BE2C (cell line): ENCODE measurements at regions not wholly inside any gene's neighbourhood (a gene's known extent, or its start where the extent isn't known, plus 50 kb on each side); places are given as distances from the start of the nearest gene placed in this dataset.
"Not testable (repeated sequence)": the region's sequence is repeated elsewhere in the genome, so short reads cannot be mapped to it uniquely, and the experiment has no call there.

ENCODE experiments used
- DNase-seq: peaks from one replicate; pipeline ENCODE4 v3.0.0-alpha.2; 2020
- H3K27me3 ChIP-seq: fragments of 250-450 bp; sonication (Bioruptor Pico); 2 replicates; pipeline ENCODE4 v1.5.1; 2020; ENCODE audit warnings: mild to moderate bottlenecking
- H3K36me3 ChIP-seq: fragments of 250-450 bp; sonication (Bioruptor Pico); 2 replicates; pipeline ENCODE4 v1.5.1; 2020; ENCODE audit warnings: mild to moderate bottlenecking
- H3K4me1 ChIP-seq: fragments of 250-450 bp; sonication (Bioruptor Pico); 2 replicates; pipeline ENCODE4 v1.5.1; 2020
- H3K4me3 ChIP-seq: 2 replicates; pipeline ENCODE4 v1.5.1; 2011; ENCODE audit warnings: low read depth, low read length
- H3K9me3 ChIP-seq: fragments of 250-450 bp; sonication (Bioruptor Pico); 2 replicates; pipeline ENCODE4 v1.5.1; 2020
- TF ChIP-seq, protein P1 (sequence below): IDR thresholded peaks from 2 replicates; pipeline ENCODE4 v1.5.1; 2012; ENCODE audit warnings: mild to moderate bottlenecking, low read depth, low read length

GRCh38 chr2:139550341-139550740 is 770.2 kb upstream of the NXPH2 start:
- TF ChIP-seq, protein P1, sequence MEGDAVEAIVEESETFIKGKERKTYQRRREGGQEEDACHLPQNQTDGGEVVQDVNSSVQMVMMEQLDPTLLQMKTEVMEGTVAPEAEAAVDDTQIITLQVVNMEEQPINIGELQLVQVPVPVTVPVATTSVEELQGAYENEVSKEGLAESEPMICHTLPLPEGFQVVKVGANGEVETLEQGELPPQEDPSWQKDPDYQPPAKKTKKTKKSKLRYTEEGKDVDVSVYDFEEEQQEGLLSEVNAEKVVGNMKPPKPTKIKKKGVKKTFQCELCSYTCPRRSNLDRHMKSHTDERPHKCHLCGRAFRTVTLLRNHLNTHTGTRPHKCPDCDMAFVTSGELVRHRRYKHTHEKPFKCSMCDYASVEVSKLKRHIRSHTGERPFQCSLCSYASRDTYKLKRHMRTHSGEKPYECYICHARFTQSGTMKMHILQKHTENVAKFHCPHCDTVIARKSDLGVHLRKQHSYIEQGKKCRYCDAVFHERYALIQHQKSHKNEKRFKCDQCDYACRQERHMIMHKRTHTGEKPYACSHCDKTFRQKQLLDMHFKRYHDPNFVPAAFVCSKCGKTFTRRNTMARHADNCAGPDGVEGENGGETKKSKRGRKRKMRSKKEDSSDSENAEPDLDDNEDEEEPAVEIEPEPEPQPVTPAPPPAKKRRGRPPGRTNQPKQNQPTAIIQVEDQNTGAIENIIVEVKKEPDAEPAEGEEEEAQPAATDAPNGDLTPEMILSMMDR = no peak
- no peaks in the 10 kb centered on the region for H3K36me3 ChIP-seq
- H3K4me1 ChIP-seq = no peaks in the 10 kb centered on the region
- H3K27me3 ChIP-seq = no peaks in the 10 kb centered on the region
- DNase-seq = no peak
- H3K9me3 ChIP-seq = no peaks in the 10 kb centered on the region
- no peak overlapping the region for H3K4me3 ChIP-seq

DNA sequence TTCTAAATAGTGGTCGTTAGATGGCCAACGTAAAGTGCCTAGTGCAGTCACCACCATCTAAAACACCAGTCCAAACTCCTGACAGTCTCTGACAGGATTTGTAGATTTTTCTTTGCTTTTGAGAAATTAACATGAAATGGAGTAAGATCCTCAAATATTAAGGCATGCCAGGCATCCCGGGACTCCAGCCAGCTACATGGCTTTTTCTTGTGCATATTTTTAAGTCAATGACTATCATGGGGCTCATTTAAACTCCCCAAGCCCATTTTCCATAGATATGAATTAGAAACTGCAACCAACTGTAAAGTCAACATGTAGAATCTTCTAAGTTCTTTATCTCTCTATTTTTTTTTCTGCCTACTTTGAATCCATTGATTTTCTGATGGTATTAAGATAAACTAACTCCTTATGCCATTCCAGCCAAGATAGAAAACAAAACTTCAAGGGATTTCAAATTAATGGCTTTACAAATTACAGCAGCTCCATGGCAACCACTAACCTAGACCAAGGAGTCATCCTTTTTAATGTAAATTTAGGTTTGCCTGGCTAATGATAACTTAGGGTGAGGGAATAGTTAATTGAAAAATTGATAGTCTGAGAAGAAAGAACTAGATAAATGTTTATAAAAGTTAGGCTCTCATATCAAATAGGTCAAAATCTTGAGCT is 764.1 kb upstream of the NXPH2 start:
- Histone ChIP-seq H3K4me1 (no peaks in the 10 kb centered on the region), H3K36me3 (no peaks in the 10 kb centered on the region), H3K4me3 (no peak overlapping the region), H3K27me3 (no peaks in the 10 kb centered on the region), H3K9me3 (no peaks in the 10 kb centered on the region)
- TF ChIP-seq, protein P1 = no peak
- no peak for DNase-seq

- H3K4me3 ChIP-seq, DNase-seq, H3K36me3 ChIP-seq, H3K4me1 ChIP-seq, H3K9me3 ChIP-seq, H3K27me3 ChIP-seq: not testable (repeated sequence)
Observed at GRCh38 chr2:139538332-139539020, 758.3 kb upstream of the NXPH2 start.

- TF ChIP-seq, protein P1 = no peak
- no peaks in the 10 kb centered on the region for H3K4me1 ChIP-seq
- DNase-seq = no peak
Observed at GRCh38 chr2:139529080-139529479, 748.9 kb upstream of the NXPH2 start.

DNA sequence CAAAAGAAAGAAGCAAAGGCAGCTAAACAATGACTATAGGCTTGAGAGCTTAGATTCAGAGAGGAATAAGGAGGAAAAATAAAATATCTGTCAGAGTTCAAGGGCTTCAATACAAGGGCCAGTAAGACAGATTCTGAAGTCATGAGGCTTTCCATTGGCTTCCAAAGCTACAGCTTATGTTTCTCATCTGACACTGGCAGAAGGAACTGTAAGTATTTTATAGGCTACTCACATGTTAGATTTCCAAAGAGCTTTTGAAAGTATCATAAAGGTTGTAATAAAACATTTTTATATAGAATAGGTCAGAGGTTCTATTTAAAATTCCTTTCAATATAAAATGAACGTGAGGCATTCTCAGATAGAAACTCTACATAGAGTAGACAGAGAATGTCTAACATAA is 746.6 kb upstream of the NXPH2 start:
- H3K36me3 ChIP-seq = no peaks in the 10 kb centered on the region
- TF ChIP-seq, protein P1 = no peak
- no peak overlapping the region for H3K4me3 ChIP-seq
- no peak for DNase-seq
- no peaks in the 10 kb centered on the region for H3K9me3 ChIP-seq
- no peaks in the 10 kb centered on the region for H3K27me3 ChIP-seq
- H3K4me1 ChIP-seq = no peaks in the 10 kb centered on the region

More at GRCh38 chr2:139529080-139529479, 748.9 kb upstream of the NXPH2 start:
- Histone ChIP-seq H3K36me3 (no peaks in the 10 kb centered on the region), H3K4me3 (no peak overlapping the region), H3K9me3 (no peaks in the 10 kb centered on the region), H3K27me3 (no peaks in the 10 kb centered on the region)

GRCh38 chr2:139518321-139518720 is 738.1 kb upstream of the NXPH2 start:
- H3K9me3 ChIP-seq = no peaks in the 10 kb centered on the region

More at GRCh38 chr2:139518321-139518720, 738.1 kb upstream of the NXPH2 start:
- H3K27me3 ChIP-seq = no peaks in the 10 kb centered on the region
- TF ChIP-seq, protein P1 = no peak
- H3K4me3 ChIP-seq = no peak overlapping the region
- no peaks in the 10 kb centered on the region for H3K4me1 ChIP-seq
- no peak for DNase-seq
- H3K36me3 ChIP-seq = no peaks in the 10 kb centered on the region
